ENCODE measurements at regions not wholly inside any gene's neighbourhood (a gene's known extent, or its start where the extent isn't known, plus 50 kb on each side); places are given as distances from the start of the nearest gene placed in this dataset.

- no peak overlapping the region for H3K27ac Mint-ChIP-seq
- H3K4me3 Mint-ChIP-seq, result no peak overlapping the region
- H3K27me3 Mint-ChIP-seq (ENCODE audit: insufficient read depth), result peaks cover 26% of the 10 kb centered on the region
- peaks cover under 1% of the 10 kb centered on the region for H3K9me3 Mint-ChIP-seq
- H3K4me1 Mint-ChIP-seq (ENCODE audit: low read depth), result peaks cover 9% of the 10 kb centered on the region
- H3K36me3 Mint-ChIP-seq (ENCODE audit: low read depth), result no peaks in the 10 kb centered on the region
- intact Hi-C loops (cut with micrococcal nuclease), result loop anchor here (1.0 to 5.0 kb wide), 8 partner anchors 67 to 688 kb away; partner anchors contain the start of gene GNG2
- no peak for DNase-seq (ENCODE audit: low spot score)
These were observed 79.7 kb upstream of the GNG2 start for GRCh38 chr14:51780741-51781140.

- Mint-ChIP-seq H3K27ac (no peak overlapping the region), H3K4me1 (ENCODE audit: low read depth) (peaks cover 9% of the 10 kb centered on the region), H3K4me3 (no peak overlapping the region), H3K36me3 (ENCODE audit: low read depth) (no peaks in the 10 kb centered on the region), H3K27me3 (ENCODE audit: insufficient read depth) (peaks cover 29% of the 10 kb centered on the region), H3K9me3 (peaks cover 6% of the 10 kb centered on the region)
- intact Hi-C loops (cut with micrococcal nuclease), result loop anchor here (5.0 kb wide), 4 partner anchors 66 to 689 kb away; partner anchors contain the start of gene GNG2
- no peak for DNase-seq (ENCODE audit: low spot score)
These were observed 79.0 kb upstream of the GNG2 start for GRCh38 chr14:51781381-51781780.

- H3K4me3 Mint-ChIP-seq, result no peak overlapping the region
- peaks cover 13% of the 10 kb centered on the region for H3K9me3 Mint-ChIP-seq
- peaks cover 27% of the 10 kb centered on the region for H3K27me3 Mint-ChIP-seq (ENCODE audit: insufficient read depth)
- H3K27ac Mint-ChIP-seq, result no peak overlapping the region
- peaks cover 9% of the 10 kb centered on the region for H3K4me1 Mint-ChIP-seq (ENCODE audit: low read depth)
- intact Hi-C loops (cut with micrococcal nuclease), result loop anchor here (2.0 to 5.0 kb wide), 5 partner anchors 65 to 828 kb away; partner anchors contain the start of gene GNG2
- no peaks in the 10 kb centered on the region for H3K36me3 Mint-ChIP-seq (ENCODE audit: low read depth)
- no peak for DNase-seq (ENCODE audit: low spot score)
These were observed 78.0 kb upstream of the GNG2 start for GRCh38 chr14:51782435-51782834.

- H3K4me3 Mint-ChIP-seq, result no peak overlapping the region
- H3K36me3 Mint-ChIP-seq (ENCODE audit: low read depth), result peaks cover 3% of the 10 kb centered on the region
- H3K4me1 Mint-ChIP-seq (ENCODE audit: low read depth), result peaks cover 9% of the 10 kb centered on the region
- peaks cover 21% of the 10 kb centered on the region for H3K27me3 Mint-ChIP-seq (ENCODE audit: insufficient read depth)
- DNase-seq (ENCODE audit: low spot score), result no peak
- no peak overlapping the region for H3K27ac Mint-ChIP-seq
- intact Hi-C loops (cut with micrococcal nuclease), result loop anchor here (2.0 to 5.0 kb wide), 5 partner anchors 64 to 829 kb away; partner anchors contain the start of gene GNG2
- H3K9me3 Mint-ChIP-seq, result peaks cover 17% of the 10 kb centered on the region
These were observed 76.6 kb upstream of the GNG2 start for GRCh38 chr14:51783765-51784164.

- H3K4me1 Mint-ChIP-seq (ENCODE audit: low read depth), result peaks cover 9% of the 10 kb centered on the region
- peaks cover 17% of the 10 kb centered on the region for H3K9me3 Mint-ChIP-seq
- H3K36me3 Mint-ChIP-seq (ENCODE audit: low read depth), result peaks cover 3% of the 10 kb centered on the region
- peaks cover 24% of the 10 kb centered on the region for H3K27me3 Mint-ChIP-seq (ENCODE audit: insufficient read depth)
- H3K27ac Mint-ChIP-seq, result no peak overlapping the region
- intact Hi-C loops (cut with micrococcal nuclease), result loop anchor here (5.0 kb wide), 4 partner anchors 63 to 692 kb away; partner anchors contain the start of gene GNG2
- H3K4me3 Mint-ChIP-seq, result no peak overlapping the region
- DNase-seq (ENCODE audit: low spot score), result no peak
These were observed 75.9 kb upstream of the GNG2 start for GRCh38 chr14:51784466-51784865.

- H3K27ac Mint-ChIP-seq, result no peak overlapping the region
- peaks cover 17% of the 10 kb centered on the region for H3K9me3 Mint-ChIP-seq
- intact Hi-C loops (cut with micrococcal nuclease), result no loop called here
- DNase-seq (ENCODE audit: low spot score), result no peak
- H3K4me3 Mint-ChIP-seq, result no peak overlapping the region
- H3K27me3 Mint-ChIP-seq (ENCODE audit: insufficient read depth), result peaks cover 27% of the 10 kb centered on the region
- H3K36me3 Mint-ChIP-seq (ENCODE audit: low read depth), result peaks cover 3% of the 10 kb centered on the region
- no peaks in the 10 kb centered on the region for H3K4me1 Mint-ChIP-seq (ENCODE audit: low read depth)
These were observed 74.2 kb upstream of the GNG2 start for GRCh38 chr14:51786227-51786626.

- peaks cover 17% of the 10 kb centered on the region for H3K9me3 Mint-ChIP-seq
- peaks cover 23% of the 10 kb centered on the region for H3K27me3 Mint-ChIP-seq (ENCODE audit: insufficient read depth)
- H3K4me1 Mint-ChIP-seq (ENCODE audit: low read depth), result no peaks in the 10 kb centered on the region
- peaks cover 3% of the 10 kb centered on the region for H3K36me3 Mint-ChIP-seq (ENCODE audit: low read depth)
- no peak overlapping the region for H3K27ac Mint-ChIP-seq
- no peak overlapping the region for H3K4me3 Mint-ChIP-seq
- DNase-seq (ENCODE audit: low spot score), result no peak
- intact Hi-C loops (cut with micrococcal nuclease), result no loop called here
These were observed 73.1 kb upstream of the GNG2 start for GRCh38 chr14:51787352-51787751.

GRCh38 chr14:51789114-51789513, 71.3 kb upstream of the GNG2 start:
- Mint-ChIP-seq H3K4me3 (no peak overlapping the region), H3K4me1 (ENCODE audit: low read depth) (no peaks in the 10 kb centered on the region), H3K9me3 (peaks cover 17% of the 10 kb centered on the region), H3K36me3 (ENCODE audit: low read depth) (peaks cover 3% of the 10 kb centered on the region), H3K27me3 (ENCODE audit: insufficient read depth) (peaks cover 27% of the 10 kb centered on the region), H3K27ac (no peak overlapping the region)
- intact Hi-C loops (cut with micrococcal nuclease), result no loop called here
- DNase-seq (ENCODE audit: low spot score), result no peak

- peaks cover 17% of the 10 kb centered on the region for H3K9me3 Mint-ChIP-seq
- DNase-seq (ENCODE audit: low spot score), result no peak
- H3K4me3 Mint-ChIP-seq, result no peak overlapping the region
- no peaks in the 10 kb centered on the region for H3K4me1 Mint-ChIP-seq (ENCODE audit: low read depth)
- H3K27ac Mint-ChIP-seq, result no peak overlapping the region
- intact Hi-C loops (cut with micrococcal nuclease), result no loop called here
- peaks cover 23% of the 10 kb centered on the region for H3K27me3 Mint-ChIP-seq (ENCODE audit: insufficient read depth)
- peaks cover 3% of the 10 kb centered on the region for H3K36me3 Mint-ChIP-seq (ENCODE audit: low read depth)
These were observed 70.8 kb upstream of the GNG2 start for GRCh38 chr14:51789596-51789995.

GRCh38 chr14:51792809-51793208, 67.6 kb upstream of the GNG2 start:
- no peak overlapping the region for H3K4me3 Mint-ChIP-seq
- H3K27me3 Mint-ChIP-seq (ENCODE audit: insufficient read depth), result peaks cover 14% of the 10 kb centered on the region
- no peaks in the 10 kb centered on the region for H3K4me1 Mint-ChIP-seq (ENCODE audit: low read depth)
- no peak overlapping the region for H3K27ac Mint-ChIP-seq
- peaks cover 1% of the 10 kb centered on the region for H3K36me3 Mint-ChIP-seq (ENCODE audit: low read depth)
- intact Hi-C loops (cut with micrococcal nuclease), result no loop called here
- peaks cover 2% of the 10 kb centered on the region for H3K9me3 Mint-ChIP-seq
- DNase-seq (ENCODE audit: low spot score), result no peak

GRCh38 chr14:51805541-51805940, 54.9 kb upstream of the GNG2 start:
- H3K27ac Mint-ChIP-seq, result no peak overlapping the region
- peaks cover 12% of the 10 kb centered on the region for H3K9me3 Mint-ChIP-seq
- DNase-seq (ENCODE audit: low spot score), result no peak
- H3K27me3 Mint-ChIP-seq (ENCODE audit: insufficient read depth), result peaks cover 4% of the 10 kb centered on the region
- intact Hi-C loops (cut with micrococcal nuclease), result no loop called here
- H3K4me3 Mint-ChIP-seq, result no peak overlapping the region
- H3K36me3 Mint-ChIP-seq (ENCODE audit: low read depth), result no peaks in the 10 kb centered on the region
- no peaks in the 10 kb centered on the region for H3K4me1 Mint-ChIP-seq (ENCODE audit: low read depth)

GRCh38 chr14:51806026-51807023, 54.1 kb upstream of the GNG2 start:
- no peaks in the 10 kb centered on the region for H3K36me3 Mint-ChIP-seq (ENCODE audit: low read depth)
- no peak overlapping the region for H3K4me3 Mint-ChIP-seq
- intact Hi-C loops (cut with micrococcal nuclease), result no loop called here
- no peak for DNase-seq (ENCODE audit: low spot score)
- H3K27me3 Mint-ChIP-seq (ENCODE audit: insufficient read depth), result peaks cover 4% of the 10 kb centered on the region
- H3K4me1 Mint-ChIP-seq (ENCODE audit: low read depth), result no peaks in the 10 kb centered on the region
- no peak overlapping the region for H3K27ac Mint-ChIP-seq
- peaks cover 12% of the 10 kb centered on the region for H3K9me3 Mint-ChIP-seq

- no peak for DNase-seq (ENCODE audit: low spot score)
- Mint-ChIP-seq H3K36me3 (ENCODE audit: low read depth) (no peaks in the 10 kb centered on the region), H3K4me1 (ENCODE audit: low read depth) (no peaks in the 10 kb centered on the region), H3K27me3 (ENCODE audit: insufficient read depth) (peaks cover 4% of the 10 kb centered on the region), H3K9me3 (peaks cover 12% of the 10 kb centered on the region), H3K27ac (no peak overlapping the region), H3K4me3 (no peak overlapping the region)
- intact Hi-C loops (cut with micrococcal nuclease), result no loop called here
These were observed 53.1 kb upstream of the GNG2 start for GRCh38 chr14:51807356-51807755.

All from activated T-helper 1 cell treated with anti-CD3 and anti-CD28 coated beads, Interleukin-12 subunit alpha, Interleukin-12 subunit beta, Interleukin-2, Interleukin-4 antibody, amounts not matched to agents 30 ng/mL and 10 ng/mL and 1 ng/mL, durations not matched to agents 14 hours and 24 hours and 36 hours (primary cell).